MG63 (cell line): ENCODE measurements at regions not wholly inside any gene's neighbourhood (a gene's known extent, or its start where the extent isn't known, plus 50 kb on each side); places are given as distances from the start of the nearest gene placed in this dataset.

ENCODE experiments used
- DNase-seq: peaks from one replicate; pipeline ENCODE4 v3.0.0-alpha.2; 2020
- H3K27me3 ChIP-seq: fragments of 250-450 bp; sonication (Bioruptor Pico); 2 replicates; pipeline ENCODE4 v1.5.1; 2020; ENCODE audit warnings: mild to moderate bottlenecking, moderate library complexity
- H3K36me3 ChIP-seq: fragments of 250-450 bp; sonication (Bioruptor Pico); 2 replicates; pipeline ENCODE4 v1.5.1; 2020; ENCODE audit warnings: mild to moderate bottlenecking, moderate library complexity
- H3K4me3 ChIP-seq: fragments of 250-450 bp; sonication (Bioruptor Pico); 2 replicates; pipeline ENCODE4 v1.5.1; 2020; ENCODE audit warnings: mild to moderate bottlenecking, moderate library complexity
- H3K9me3 ChIP-seq: fragments of 250-450 bp; sonication (Bioruptor Pico); 2 replicates; pipeline ENCODE4 v1.5.1; 2020; ENCODE audit warnings: mild to moderate bottlenecking, moderate library complexity

DNA sequence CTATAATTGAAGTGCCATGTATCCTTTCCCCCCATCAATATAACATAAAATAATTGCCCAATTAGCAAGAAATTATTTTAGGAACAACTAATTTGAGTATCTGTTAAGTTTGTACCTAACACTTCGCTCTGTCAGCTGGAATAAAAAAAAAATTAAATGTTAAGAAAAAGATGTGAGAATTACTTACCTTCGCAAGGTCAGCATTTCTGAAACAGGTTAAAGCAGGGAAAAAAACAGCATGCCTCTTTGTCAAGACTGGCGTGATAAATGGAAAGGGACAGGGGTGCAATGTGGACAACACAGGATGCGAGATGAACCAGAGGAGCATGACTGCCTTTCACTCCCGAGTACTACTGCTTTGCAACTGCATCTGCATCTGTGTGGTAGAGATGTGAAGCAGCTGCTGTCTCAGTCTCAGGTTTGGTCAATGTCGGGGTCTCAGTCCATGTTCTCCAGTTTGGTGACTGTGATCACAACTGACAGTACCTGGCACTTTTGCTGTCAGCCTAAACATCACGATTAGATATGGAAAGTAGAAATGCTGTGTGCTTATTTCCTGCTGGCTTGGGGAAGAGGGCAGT, 565.4 kb upstream of the LRRTM1 start:
- no peak for DNase-seq
- Histone ChIP-seq H3K9me3 (no peaks in the 10 kb centered on the region), H3K36me3 (no peaks in the 10 kb centered on the region), H3K4me3 (no peak overlapping the region), H3K27me3 (no peaks in the 10 kb centered on the region)

DNA sequence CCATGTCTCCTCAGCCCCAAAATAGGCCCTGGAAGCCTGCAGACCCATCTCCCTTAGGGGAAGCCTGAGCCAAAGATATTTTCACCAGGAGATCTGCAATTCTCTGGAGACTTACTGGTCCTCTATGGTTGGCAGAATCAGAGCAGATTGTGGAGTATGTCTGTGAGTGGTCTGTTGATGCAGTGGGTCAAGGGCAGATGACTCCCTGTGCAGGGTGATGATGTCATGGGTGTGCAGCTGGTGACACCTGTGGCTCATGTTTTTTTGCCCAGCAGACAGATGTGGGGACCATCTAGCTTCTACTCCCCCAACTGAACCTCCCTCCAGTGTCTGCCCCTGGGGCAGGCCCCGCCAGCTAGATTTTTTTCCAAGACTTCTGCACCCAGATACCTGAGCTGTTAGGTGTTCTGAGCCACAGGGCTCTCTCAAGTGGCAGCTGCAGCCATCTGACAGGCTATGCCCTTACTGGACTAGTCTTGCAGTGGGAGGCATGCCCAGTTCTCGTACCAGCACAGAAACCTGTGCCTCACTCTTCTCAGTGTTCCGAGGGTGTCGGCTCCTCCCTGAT, 558.7 kb upstream of the LRRTM1 start:
- H3K4me3 ChIP-seq: no peak overlapping the region
- DNase-seq: no peak
- no peaks in the 10 kb centered on the region for H3K36me3 ChIP-seq
- no peaks in the 10 kb centered on the region for H3K9me3 ChIP-seq
- no peaks in the 10 kb centered on the region for H3K27me3 ChIP-seq

DNA sequence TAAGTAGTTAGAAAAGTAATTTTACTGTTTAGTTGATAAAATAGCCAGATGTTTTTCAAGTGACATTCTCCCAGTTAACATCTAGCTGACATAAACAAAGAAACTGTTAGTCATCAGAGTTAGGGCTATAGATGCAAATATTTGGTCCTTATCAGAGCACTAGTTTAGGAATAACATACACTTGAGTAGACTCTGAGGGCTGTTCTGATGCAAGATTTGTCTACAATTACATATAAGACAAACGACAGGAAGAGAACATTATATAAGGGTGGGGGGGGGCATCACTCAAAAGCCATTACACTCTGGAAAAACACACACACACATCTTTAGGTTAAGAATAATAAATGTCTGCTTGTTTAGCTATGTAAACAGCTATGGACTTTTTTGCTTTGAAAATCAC, 554.4 kb upstream of the LRRTM1 start:
- H3K4me3 ChIP-seq: no peak overlapping the region
- no peaks in the 10 kb centered on the region for H3K9me3 ChIP-seq
- H3K27me3 ChIP-seq: no peaks in the 10 kb centered on the region
- DNase-seq: no peak
- no peaks in the 10 kb centered on the region for H3K36me3 ChIP-seq

DNA sequence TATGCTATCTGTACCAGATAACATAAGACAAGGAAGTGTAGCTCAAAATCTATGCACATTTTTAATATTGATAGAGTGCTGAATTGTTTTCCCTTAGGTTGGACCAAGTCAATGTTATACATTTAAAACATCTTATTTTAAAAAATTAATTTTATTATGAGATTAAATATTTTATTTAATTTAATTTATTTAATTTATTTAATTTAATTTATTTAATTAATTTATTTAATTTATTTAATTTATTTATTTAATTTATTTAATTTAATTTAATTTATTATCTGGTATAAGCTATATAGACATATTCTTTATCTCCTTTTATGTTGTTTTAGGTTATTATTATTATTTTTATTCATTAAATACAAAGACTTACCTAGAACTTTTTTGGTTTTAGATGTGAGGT, 551.7 kb upstream of the LRRTM1 start:
- no peaks in the 10 kb centered on the region for H3K9me3 ChIP-seq
- no peaks in the 10 kb centered on the region for H3K27me3 ChIP-seq
- no peak overlapping the region for H3K4me3 ChIP-seq
- DNase-seq: no peak
- H3K36me3 ChIP-seq: no peaks in the 10 kb centered on the region

DNA sequence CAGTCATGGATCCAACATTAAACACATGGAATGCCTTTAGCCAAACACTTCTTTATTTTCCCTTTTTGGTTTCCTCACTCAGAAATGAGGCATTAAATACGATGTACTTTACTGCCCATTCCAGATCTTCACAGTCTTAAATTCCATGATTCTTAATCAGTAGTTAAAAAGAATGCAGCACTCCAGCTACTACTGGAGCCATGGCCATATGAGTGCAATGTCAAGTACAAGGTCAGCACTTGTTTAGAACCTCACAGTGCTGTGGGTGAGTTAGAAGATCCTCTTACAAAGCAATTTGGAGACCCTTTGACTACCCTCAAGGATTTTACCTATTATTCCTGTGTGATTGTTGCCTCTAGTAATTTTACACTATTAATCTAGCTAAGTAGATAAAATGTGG, 550.3 kb upstream of the LRRTM1 start:
- no peaks in the 10 kb centered on the region for H3K9me3 ChIP-seq
- DNase-seq: no peak
- no peaks in the 10 kb centered on the region for H3K36me3 ChIP-seq
- no peak overlapping the region for H3K4me3 ChIP-seq
- H3K27me3 ChIP-seq: no peaks in the 10 kb centered on the region

DNA sequence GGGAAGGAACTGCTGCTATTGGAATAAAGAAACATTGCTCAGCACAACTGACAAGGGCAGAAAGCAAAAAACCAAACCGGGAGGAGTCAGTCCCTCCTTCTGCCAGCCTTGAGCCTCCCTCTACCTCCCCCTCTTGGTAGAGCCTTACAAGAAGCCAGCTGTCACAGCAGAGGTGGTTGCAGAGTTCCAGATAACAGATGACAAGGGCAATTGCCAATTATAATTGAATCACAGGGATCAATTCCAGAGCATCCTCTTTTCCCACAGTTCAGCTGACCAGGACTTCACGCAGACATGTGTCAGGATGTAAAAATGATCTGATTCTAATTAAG, 548.2 kb upstream of the LRRTM1 start:
- no peak for DNase-seq
- Histone ChIP-seq H3K36me3 (no peaks in the 10 kb centered on the region), H3K4me3 (no peak overlapping the region), H3K27me3 (no peaks in the 10 kb centered on the region), H3K9me3 (no peaks in the 10 kb centered on the region)

DNA sequence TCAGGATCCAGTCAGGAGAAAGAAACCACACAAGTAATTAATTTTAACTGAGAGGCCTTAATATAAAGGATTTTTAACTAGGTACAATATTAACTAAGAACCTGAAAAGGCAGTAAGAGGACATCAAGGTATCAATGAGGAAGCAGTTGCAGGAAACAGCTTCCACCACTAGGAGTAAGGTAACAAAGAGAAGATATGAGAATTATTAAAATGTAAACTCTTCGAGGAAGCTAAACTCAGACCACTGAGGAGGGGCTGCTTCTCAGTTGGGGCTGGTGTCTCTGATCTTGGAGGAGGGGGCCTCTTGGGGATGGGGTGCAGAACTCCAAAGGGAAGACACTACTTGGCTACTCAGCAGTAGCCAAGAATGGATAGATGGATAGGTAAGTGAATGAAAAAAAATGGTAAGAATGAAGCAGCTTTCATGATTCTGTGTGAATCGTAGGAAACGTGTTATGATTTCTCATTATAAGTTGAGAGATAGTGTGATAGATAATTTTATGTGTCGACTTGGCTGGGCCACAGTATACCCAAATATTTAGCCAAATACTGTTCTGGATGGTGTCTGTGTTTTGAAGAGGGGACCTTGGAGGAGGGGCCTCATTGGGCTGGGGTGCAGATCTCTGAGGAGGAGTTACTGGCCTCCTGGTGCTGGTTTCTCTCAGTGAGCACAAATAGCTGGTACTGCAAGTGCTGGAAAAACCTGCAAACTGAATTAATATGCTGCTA, 547.7 kb upstream of the LRRTM1 start:
- H3K4me3 ChIP-seq: no peak overlapping the region
- no peaks in the 10 kb centered on the region for H3K27me3 ChIP-seq
- no peaks in the 10 kb centered on the region for H3K9me3 ChIP-seq
- no peak for DNase-seq
- no peaks in the 10 kb centered on the region for H3K36me3 ChIP-seq

DNA sequence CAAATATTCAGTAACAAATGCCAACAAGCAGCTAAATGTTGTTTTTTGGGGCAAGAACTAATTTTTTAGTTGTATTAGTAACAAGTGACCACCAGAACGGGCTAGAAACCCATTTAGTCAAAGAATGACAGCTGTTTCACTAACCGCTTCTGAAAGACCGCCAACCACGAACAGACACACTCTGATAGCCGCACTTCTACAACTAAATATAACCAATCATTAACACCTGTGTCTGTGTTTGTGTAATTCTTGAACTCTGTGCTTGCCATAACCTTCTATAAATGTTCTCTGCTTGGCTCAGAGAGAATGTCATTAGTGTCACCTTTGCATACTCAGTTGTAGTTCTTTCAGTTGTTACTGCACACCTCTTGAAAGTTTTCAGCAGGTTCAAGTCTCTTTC, 526.3 kb upstream of the LRRTM1 start:
- H3K27me3 ChIP-seq: no peaks in the 10 kb centered on the region
- H3K4me3 ChIP-seq: no peak overlapping the region
- H3K36me3 ChIP-seq: no peaks in the 10 kb centered on the region
- no peak for DNase-seq
- no peaks in the 10 kb centered on the region for H3K9me3 ChIP-seq

DNA sequence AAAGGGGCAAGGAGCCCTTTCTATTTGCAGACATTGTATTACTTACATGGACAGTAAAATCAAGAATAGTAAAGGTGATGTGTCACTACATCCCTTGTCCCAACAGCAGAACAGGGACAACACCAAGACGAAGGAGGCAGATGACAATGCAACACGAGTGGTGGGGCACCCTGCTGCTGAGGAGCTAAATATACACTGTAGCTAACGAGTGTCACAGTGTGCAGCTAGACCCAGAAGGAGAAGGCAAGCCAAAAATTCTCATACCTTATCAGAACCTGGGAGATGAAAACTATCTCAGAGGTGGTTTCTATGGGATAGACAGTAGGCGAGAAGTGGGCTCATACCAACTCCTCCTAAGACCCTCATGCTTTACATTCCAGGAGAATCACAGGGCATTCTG, 518.4 kb upstream of the LRRTM1 start:
- Histone ChIP-seq H3K36me3 (no peaks in the 10 kb centered on the region), H3K27me3 (no peaks in the 10 kb centered on the region), H3K9me3 (no peaks in the 10 kb centered on the region), H3K4me3 (no peak overlapping the region)
- DNase-seq: no peak

DNA sequence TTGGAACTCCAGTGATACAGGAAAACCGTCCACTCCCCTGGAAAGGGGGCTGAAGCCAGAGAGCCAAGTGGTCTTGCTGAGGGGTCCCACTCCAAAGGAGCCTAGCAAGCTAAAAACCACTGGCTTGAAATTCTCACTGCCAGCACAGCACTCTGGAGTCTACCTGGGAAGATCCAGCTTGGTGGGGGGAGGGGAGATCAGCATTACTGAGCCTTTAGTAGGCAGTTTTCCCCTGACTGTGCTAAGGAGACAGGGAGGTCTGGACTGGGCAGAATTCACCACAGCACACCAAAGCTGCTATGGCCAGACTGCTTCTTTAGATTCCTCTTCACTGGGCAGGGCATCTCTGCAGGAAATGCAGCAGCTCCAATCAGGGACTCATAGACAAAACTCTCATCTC, 510.7 kb upstream of the LRRTM1 start:
- DNase-seq: no peak
- no peaks in the 10 kb centered on the region for H3K36me3 ChIP-seq
- H3K9me3 ChIP-seq: no peaks in the 10 kb centered on the region
- H3K4me3 ChIP-seq: no peak overlapping the region
- no peaks in the 10 kb centered on the region for H3K27me3 ChIP-seq

DNA sequence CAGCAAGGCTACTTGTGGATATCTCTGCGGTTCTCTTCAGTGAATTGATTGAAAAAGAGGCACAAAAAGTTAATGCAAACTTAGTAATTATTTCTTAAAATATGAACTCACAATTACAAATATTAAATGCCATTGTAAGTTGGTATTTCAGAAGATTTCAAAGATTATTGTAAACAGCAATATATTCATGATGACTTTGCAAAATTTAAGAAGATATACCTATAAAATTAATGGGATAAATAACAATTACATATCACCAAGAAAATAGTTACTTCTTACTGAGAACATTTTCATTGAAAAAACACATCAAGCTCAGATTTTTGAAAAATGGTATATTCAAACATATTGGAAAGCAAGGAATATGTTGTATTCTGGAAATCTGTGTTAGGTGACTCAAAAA, 482.0 kb upstream of the LRRTM1 start:
- Histone ChIP-seq H3K9me3 (no peaks in the 10 kb centered on the region; the same call in 1 of the 2 replicates), H3K36me3 (no peaks in the 10 kb centered on the region), H3K27me3 (no peaks in the 10 kb centered on the region), H3K4me3 (no peak overlapping the region)
- no peak for DNase-seq

DNA sequence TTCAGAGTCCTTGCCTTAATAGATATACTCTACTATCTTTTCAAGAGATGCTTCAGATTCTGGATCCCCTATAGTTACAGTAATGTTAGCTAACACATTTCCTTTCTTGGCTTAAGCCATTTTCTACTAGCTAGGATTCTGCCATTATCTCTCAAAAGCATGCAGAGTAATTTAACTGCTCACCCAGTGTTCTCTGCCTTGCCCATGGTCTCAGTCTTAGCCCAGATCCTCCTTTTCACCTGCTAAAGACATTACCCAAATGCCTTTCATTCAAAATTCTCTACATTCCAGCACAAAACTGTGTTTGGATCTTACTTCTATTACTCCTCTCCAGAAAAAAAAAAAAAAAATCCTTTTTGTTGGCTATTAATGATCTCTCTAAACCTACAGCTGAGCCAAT, 474.2 kb upstream of the LRRTM1 start:
- Histone ChIP-seq H3K36me3 (no peaks in the 10 kb centered on the region), H3K27me3 (no peaks in the 10 kb centered on the region), H3K9me3 (no peaks in the 10 kb centered on the region; the same call in 1 of the 2 replicates), H3K4me3 (no peak overlapping the region)
- no peak for DNase-seq

DNA sequence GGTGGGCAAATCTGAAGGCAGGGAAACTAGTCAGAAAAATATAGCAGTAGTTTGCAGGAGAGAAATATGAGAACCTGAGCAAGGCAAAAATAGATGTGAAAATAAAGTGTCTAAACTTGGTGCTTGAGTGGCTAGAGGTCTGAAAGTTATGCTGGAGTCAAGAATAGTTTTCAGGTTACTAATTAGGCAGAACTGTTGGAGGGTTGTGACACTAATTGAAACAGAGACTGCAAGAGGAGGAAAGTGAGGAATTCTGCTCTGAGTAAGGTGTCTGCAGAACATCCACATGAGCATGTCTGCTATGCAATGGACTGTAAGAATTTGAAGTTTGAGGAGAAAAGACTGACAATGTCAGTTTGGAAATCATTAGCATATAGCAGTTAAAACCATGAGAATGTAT, 444.0 kb upstream of the LRRTM1 start:
- Histone ChIP-seq H3K36me3 (no peaks in the 10 kb centered on the region), H3K27me3 (no peaks in the 10 kb centered on the region), H3K4me3 (no peak overlapping the region), H3K9me3 (no peaks in the 10 kb centered on the region)
- DNase-seq: no peak

DNA sequence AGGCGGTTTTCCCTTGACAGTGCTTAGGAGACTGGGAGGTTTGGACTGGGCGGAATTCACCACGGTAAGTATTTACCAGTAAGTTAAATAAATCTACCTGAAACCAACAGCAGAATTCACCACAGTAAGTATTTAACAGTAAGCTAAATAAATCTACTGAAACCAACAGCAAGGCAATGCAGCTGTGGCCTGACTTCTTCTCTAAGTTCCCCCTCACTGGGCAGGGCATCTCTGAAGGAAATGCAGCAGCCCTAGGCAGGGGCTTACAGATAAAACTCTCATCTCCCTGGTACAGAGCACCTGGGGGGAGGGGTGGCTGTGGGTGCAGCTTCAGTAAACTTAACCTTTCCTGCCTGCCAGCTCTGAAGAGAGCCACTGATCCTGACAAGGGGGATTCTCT, 432.5 kb upstream of the LRRTM1 start:
- DNase-seq: no peak
- Histone ChIP-seq H3K4me3 (no peak overlapping the region), H3K36me3 (no peaks in the 10 kb centered on the region), H3K9me3 (no peaks in the 10 kb centered on the region), H3K27me3 (no peaks in the 10 kb centered on the region)

DNA sequence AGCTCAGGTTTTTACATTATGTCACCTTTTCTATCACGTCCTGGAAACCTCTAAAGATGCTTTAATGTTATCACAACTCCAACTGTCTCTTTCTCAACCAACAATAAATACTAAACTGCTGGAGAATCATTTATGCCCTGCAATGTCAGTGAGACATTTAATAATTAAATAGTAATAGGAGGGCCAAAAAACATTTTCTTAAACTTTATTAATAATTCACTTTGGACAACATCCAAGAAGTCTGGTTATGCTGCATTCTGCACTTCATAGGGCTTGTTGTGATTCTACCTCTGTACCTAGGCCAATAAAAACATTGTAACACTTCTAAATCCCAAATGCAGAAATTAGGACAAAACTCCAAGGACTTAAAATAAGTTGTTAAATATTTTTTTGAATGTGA, 420.4 kb upstream of the LRRTM1 start:
- no peaks in the 10 kb centered on the region for H3K27me3 ChIP-seq
- no peaks in the 10 kb centered on the region for H3K36me3 ChIP-seq
- no peak overlapping the region for H3K4me3 ChIP-seq
- DNase-seq: no peak
- no peaks in the 10 kb centered on the region for H3K9me3 ChIP-seq

DNA sequence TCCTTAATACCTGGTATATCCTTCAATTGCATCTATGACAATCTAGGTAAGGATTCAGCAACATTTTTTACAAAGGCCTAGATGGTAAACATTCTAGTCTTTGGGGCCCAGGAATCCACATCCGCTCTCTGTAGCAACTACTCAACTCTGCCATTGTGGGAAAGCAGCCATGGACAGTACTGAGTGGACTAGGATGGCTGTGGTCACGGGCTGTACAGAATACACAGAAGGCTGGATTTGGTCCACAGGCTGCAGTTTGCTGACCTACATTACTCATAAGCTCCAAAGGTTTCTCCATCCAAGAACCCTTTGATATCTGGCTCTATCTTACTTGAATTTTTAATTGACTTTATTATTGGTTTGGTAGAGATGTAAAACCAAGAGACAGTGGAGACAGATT, 418.3 kb upstream of the LRRTM1 start:
- H3K36me3 ChIP-seq: no peaks in the 10 kb centered on the region
- no peaks in the 10 kb centered on the region for H3K27me3 ChIP-seq
- no peaks in the 10 kb centered on the region for H3K9me3 ChIP-seq
- DNase-seq: no peak
- no peak overlapping the region for H3K4me3 ChIP-seq

DNA sequence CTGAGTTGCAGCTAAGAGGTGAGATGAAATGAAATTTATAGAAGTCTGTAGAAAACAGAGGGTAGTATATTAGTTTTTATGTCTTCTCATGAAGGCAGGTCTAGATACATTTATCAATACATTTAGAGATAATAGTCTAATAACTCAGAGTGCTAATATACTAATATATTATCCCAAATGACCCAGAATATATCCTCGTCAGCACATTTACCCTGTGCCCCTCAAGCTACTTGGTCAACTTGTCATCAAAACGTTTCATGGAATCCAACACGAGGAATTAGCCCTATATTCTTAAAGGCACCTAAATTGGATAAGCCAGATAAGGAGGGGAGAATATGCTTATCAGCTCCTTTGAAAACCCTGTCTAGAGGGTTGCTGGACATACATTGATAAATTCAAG, 415.1 kb upstream of the LRRTM1 start:
- Histone ChIP-seq H3K27me3 (no peaks in the 10 kb centered on the region; the same call in 1 of the 2 replicates), H3K36me3 (no peaks in the 10 kb centered on the region), H3K9me3 (no peaks in the 10 kb centered on the region), H3K4me3 (no peak overlapping the region)
- no peak for DNase-seq

DNA sequence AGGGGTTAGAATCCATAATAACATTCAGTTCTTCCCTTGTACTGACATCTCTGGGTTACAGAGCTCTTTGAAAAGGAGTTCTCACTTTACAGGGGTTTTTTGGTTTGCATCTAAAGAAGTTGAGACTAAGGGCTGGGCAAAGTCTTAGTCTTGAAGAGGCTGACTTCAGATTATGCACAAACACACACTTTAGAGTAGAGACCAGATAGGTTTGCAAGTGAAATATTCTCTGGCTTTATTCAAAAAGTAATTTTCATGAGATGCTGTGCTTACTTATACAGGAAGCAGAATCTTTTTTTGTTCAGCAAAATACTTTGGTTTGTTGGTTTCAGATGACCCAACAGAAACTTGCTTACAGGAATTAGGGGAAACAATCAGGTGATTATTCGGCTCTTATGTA, 410.9 kb upstream of the LRRTM1 start:
- Histone ChIP-seq H3K4me3 (no peak overlapping the region), H3K36me3 (no peaks in the 10 kb centered on the region), H3K27me3 (no peaks in the 10 kb centered on the region; the same call in 1 of the 2 replicates), H3K9me3 (no peaks in the 10 kb centered on the region)
- DNase-seq: no peak
